Activated T-cell treated with anti-CD3 and anti-CD28 coated beads, Interleukin-2, amount 50 U/mL, for 24 hours (primary cell): ENCODE measurements at regions not wholly inside any gene's neighbourhood (a gene's known extent, or its start where the extent isn't known, plus 50 kb on each side); places are given as distances from the start of the nearest gene placed in this dataset.
"Not testable (repeated sequence)": the region's sequence is repeated elsewhere in the genome, so short reads cannot be mapped to it uniquely, and the experiment has no call there.

Experiments used
- DNase-seq: peaks from one replicate; pipeline ENCODE4 v3.0.0-alpha.2; 2020
- H3K27ac Mint-ChIP-seq: 2 replicates; pipeline ENCODE4 v1.8.0; 2020; ENCODE audit warnings: mild to moderate bottlenecking, mixed read lengths
- H3K27me3 Mint-ChIP-seq: 2 replicates; pipeline ENCODE4 v1.8.0; 2020; ENCODE audit warnings: mixed read lengths
- H3K36me3 Mint-ChIP-seq: 2 replicates; pipeline ENCODE4 v1.8.0; 2020; ENCODE audit warnings: low read depth, mixed read lengths
- H3K4me1 Mint-ChIP-seq: 2 replicates; pipeline ENCODE4 v1.8.0; 2020; ENCODE audit warnings: low read depth, mixed read lengths
- H3K4me3 Mint-ChIP-seq: 2 replicates; pipeline ENCODE4 v1.8.0; 2020; ENCODE audit warnings: mild to moderate bottlenecking, moderate library complexity, mixed read lengths
- H3K9me3 Mint-ChIP-seq: 2 replicates; pipeline ENCODE4 v1.8.0; 2020; ENCODE audit warnings: mixed read lengths

- peak overlapping the region; percentile 79 for H3K27ac Mint-ChIP-seq
- H3K4me3 Mint-ChIP-seq = peak overlapping the region; percentile 53
- no peak for DNase-seq
- H3K36me3 Mint-ChIP-seq = no peaks in the 10 kb centered on the region
- H3K27me3 Mint-ChIP-seq = no peaks in the 10 kb centered on the region
- H3K9me3 Mint-ChIP-seq = peaks cover 5% of the 10 kb centered on the region
- H3K4me1 Mint-ChIP-seq = peaks cover 48% of the 10 kb centered on the region
Measured at GRCh38 chr1:244324176-244324883, 127.4 kb downstream of the ADSS2 start.

- no peak for DNase-seq
- peaks cover 41% of the 10 kb centered on the region for H3K4me1 Mint-ChIP-seq
- H3K36me3 Mint-ChIP-seq = no peaks in the 10 kb centered on the region
- no peaks in the 10 kb centered on the region for H3K27me3 Mint-ChIP-seq
- H3K9me3 Mint-ChIP-seq = peaks cover 8% of the 10 kb centered on the region
- peak overlapping the region; percentile 79 for H3K27ac Mint-ChIP-seq
- H3K4me3 Mint-ChIP-seq = peak overlapping the region; percentile 53
Measured at GRCh38 chr1:244325056-244325758, 126.5 kb downstream of the ADSS2 start.

- Mint-ChIP-seq H3K9me3 (peaks cover 8% of the 10 kb centered on the region), H3K4me3 (no peak overlapping the region), H3K36me3 (no peaks in the 10 kb centered on the region), H3K27ac (no peak overlapping the region), H3K27me3 (no peaks in the 10 kb centered on the region), H3K4me1 (peaks cover 34% of the 10 kb centered on the region)
- DNase-seq = no peak
Measured at GRCh38 chr1:244326757-244327156, 125.0 kb downstream of the ADSS2 start.

GRCh38 chr1:244327533-244327932 is 124.2 kb downstream of the ADSS2 start:
- Mint-ChIP-seq H3K27ac (no peak overlapping the region), H3K4me3 (no peak overlapping the region), H3K4me1 (peaks cover 29% of the 10 kb centered on the region)

GRCh38 chr1:244328476-244328875 is 123.2 kb downstream of the ADSS2 start:
- Mint-ChIP-seq H3K27me3 (peaks cover 6% of the 10 kb centered on the region), H3K4me3 (no peak overlapping the region), H3K4me1 (peaks cover 21% of the 10 kb centered on the region), H3K9me3 (peaks cover 8% of the 10 kb centered on the region), H3K36me3 (no peaks in the 10 kb centered on the region), H3K27ac (no peak overlapping the region)
- no peak for DNase-seq

More at GRCh38 chr1:244327533-244327932, 124.2 kb downstream of the ADSS2 start:
- no peak for DNase-seq
- H3K36me3 Mint-ChIP-seq = no peaks in the 10 kb centered on the region
- H3K9me3 Mint-ChIP-seq = peaks cover 8% of the 10 kb centered on the region
- no peaks in the 10 kb centered on the region for H3K27me3 Mint-ChIP-seq

- peaks cover 8% of the 10 kb centered on the region for H3K9me3 Mint-ChIP-seq
- H3K27ac Mint-ChIP-seq = no peak overlapping the region
- no peak overlapping the region for H3K4me3 Mint-ChIP-seq
- DNase-seq = no peak
- H3K4me1 Mint-ChIP-seq = peaks cover 12% of the 10 kb centered on the region
- H3K36me3 Mint-ChIP-seq = no peaks in the 10 kb centered on the region
- H3K27me3 Mint-ChIP-seq = peaks cover 17% of the 10 kb centered on the region
Measured at GRCh38 chr1:244329591-244330317, 122.0 kb downstream of the ADSS2 start.

GRCh38 chr1:244330318-244330625 is 121.4 kb downstream of the ADSS2 start:
- no peaks in the 10 kb centered on the region for H3K36me3 Mint-ChIP-seq
- H3K27ac Mint-ChIP-seq = no peak overlapping the region
- no peak overlapping the region for H3K4me3 Mint-ChIP-seq
- peaks cover 8% of the 10 kb centered on the region for H3K9me3 Mint-ChIP-seq
- peaks cover 20% of the 10 kb centered on the region for H3K27me3 Mint-ChIP-seq
- H3K4me1 Mint-ChIP-seq = peaks cover 7% of the 10 kb centered on the region
- no peak for DNase-seq

GRCh38 chr1:244332761-244333160 is 118.9 kb downstream of the ADSS2 start:
- peaks cover 27% of the 10 kb centered on the region for H3K27me3 Mint-ChIP-seq
- H3K27ac Mint-ChIP-seq, H3K36me3 Mint-ChIP-seq, H3K9me3 Mint-ChIP-seq, H3K4me3 Mint-ChIP-seq, H3K4me1 Mint-ChIP-seq, DNase-seq: not testable (repeated sequence)

GRCh38 chr1:244334315-244334714 is 117.4 kb downstream of the ADSS2 start:
- not testable (repeated sequence) for H3K9me3 Mint-ChIP-seq, H3K4me3 Mint-ChIP-seq, H3K27ac Mint-ChIP-seq, H3K36me3 Mint-ChIP-seq, DNase-seq, H3K4me1 Mint-ChIP-seq
- H3K27me3 Mint-ChIP-seq = peaks cover 27% of the 10 kb centered on the region

GRCh38 chr1:244334842-244335241 is 116.9 kb downstream of the ADSS2 start:
- not testable (repeated sequence) for H3K9me3 Mint-ChIP-seq, H3K27ac Mint-ChIP-seq, H3K4me1 Mint-ChIP-seq, H3K4me3 Mint-ChIP-seq, H3K36me3 Mint-ChIP-seq, DNase-seq
- peaks cover 27% of the 10 kb centered on the region for H3K27me3 Mint-ChIP-seq

GRCh38 chr1:244335456-244335855 is 116.3 kb downstream of the ADSS2 start:
- Mint-ChIP-seq H3K4me1 (no peaks in the 10 kb centered on the region), H3K36me3 (no peaks in the 10 kb centered on the region), H3K9me3 (no peaks in the 10 kb centered on the region), H3K4me3 (no peak overlapping the region), H3K27ac (no peak overlapping the region), H3K27me3 (peaks cover 27% of the 10 kb centered on the region)
- no peak for DNase-seq

GRCh38 chr1:244336232-244336899 is 115.3 kb downstream of the ADSS2 start:
- no peak for DNase-seq
- Mint-ChIP-seq H3K4me3 (no peak overlapping the region), H3K4me1 (peaks cover 1% of the 10 kb centered on the region), H3K27me3 (peaks cover 27% of the 10 kb centered on the region), H3K27ac (no peak overlapping the region), H3K9me3 (no peaks in the 10 kb centered on the region), H3K36me3 (no peaks in the 10 kb centered on the region)

GRCh38 chr1:244337839-244338238 is 113.9 kb downstream of the ADSS2 start:
- no peak overlapping the region for H3K4me3 Mint-ChIP-seq
- no peaks in the 10 kb centered on the region for H3K9me3 Mint-ChIP-seq
- H3K27me3 Mint-ChIP-seq = peaks cover 27% of the 10 kb centered on the region
- peaks cover 7% of the 10 kb centered on the region for H3K4me1 Mint-ChIP-seq
- no peak for DNase-seq
- H3K27ac Mint-ChIP-seq = no peak overlapping the region
- H3K36me3 Mint-ChIP-seq = no peaks in the 10 kb centered on the region

- Mint-ChIP-seq H3K9me3 (no peaks in the 10 kb centered on the region), H3K27me3 (peaks cover 15% of the 10 kb centered on the region), H3K4me3 (no peak overlapping the region), H3K27ac (no peak overlapping the region), H3K36me3 (no peaks in the 10 kb centered on the region), H3K4me1 (peaks cover 7% of the 10 kb centered on the region)
- no peak for DNase-seq
Measured at GRCh38 chr1:244339073-244339692, 112.5 kb downstream of the ADSS2 start.
